Loucy (cell line): ENCODE measurements at regions not wholly inside any gene's neighbourhood (a gene's known extent, or its start where the extent isn't known, plus 50 kb on each side); places are given as distances from the start of the nearest gene placed in this dataset.
"Not testable (repeated sequence)": the region's sequence is repeated elsewhere in the genome, so short reads cannot be mapped to it uniquely, and the experiment has no call there.

Experiments
- H2AFZ ChIP-seq: fragments of 200-600 bp; sonication (generic); 2 replicates; pipeline ENCODE4 v1.6.0; 2016; ENCODE audit warnings: antibody characterized with exemption, mild to moderate bottlenecking, low read length, moderate library complexity
- H3F3A ChIP-seq: fragments of 200-600 bp; 2 replicates; pipeline ENCODE4 v1.6.0; 2016; ENCODE audit warnings: antibody characterized with exemption, low read depth, mild to moderate bottlenecking
- H3K27me3 ChIP-seq: fragments of 200-600 bp; sonication (generic); 2 replicates; pipeline ENCODE4 v1.6.1; 2014; ENCODE audit warnings: low read length, mild to moderate bottlenecking; ENCODE audit not compliant: insufficient read depth, poor library complexity, severe bottlenecking
- H3K36me3 ChIP-seq: fragments of 200-600 bp; sonication (generic); 2 replicates; pipeline ENCODE4 v1.6.1; 2016; ENCODE audit warnings: low read length; ENCODE audit not compliant: insufficient read depth
- H3K4me1 ChIP-seq: fragments of 200-600 bp; sonication (generic); 2 replicates; pipeline ENCODE4 v1.5.1; 2014; ENCODE audit warnings: low read length, mild to moderate bottlenecking; ENCODE audit not compliant: insufficient read depth, poor library complexity, severe bottlenecking
- H3K4me2 ChIP-seq: fragments of 200-600 bp; sonication (generic); 2 replicates; pipeline ENCODE4 v1.6.0; 2014; ENCODE audit warnings: antibody characterized with exemption, low read length, low read depth, mild to moderate bottlenecking; ENCODE audit not compliant: poor library complexity, severe bottlenecking
- H3K4me3 ChIP-seq: fragments of 200-600 bp; sonication (generic); 2 replicates; pipeline ENCODE4 v1.5.1; 2014; ENCODE audit warnings: low read length, mild to moderate bottlenecking, mixed read lengths; ENCODE audit not compliant: poor library complexity, severe bottlenecking
- H3K79me2 ChIP-seq: fragments of 200-600 bp; sonication (generic); 2 replicates; pipeline ENCODE4 v1.6.1; 2014; ENCODE audit warnings: low read length; ENCODE audit not compliant: insufficient read depth
- H3K9ac ChIP-seq: fragments of 200-600 bp; sonication (generic); 2 replicates; pipeline ENCODE4 v1.6.0; 2014; ENCODE audit warnings: mild to moderate bottlenecking, low read depth, low read length, moderate library complexity; ENCODE audit not compliant: poor library complexity, severe bottlenecking
- H3K9me2 ChIP-seq: fragments of 200-600 bp; sonication (generic); replicated peaks from 2 replicates; pipeline ENCODE4 v1.6.1; 2016; ENCODE audit warnings: low read depth, low read length, mixed read lengths
- H3K9me3 ChIP-seq: fragments of 200-600 bp; sonication (generic); 2 replicates; pipeline ENCODE4 v1.6.1; 2014; ENCODE audit warnings: mild to moderate bottlenecking, antibody characterized with exemption, low read length, low read depth; ENCODE audit not compliant: insufficient read depth
- H4K20me1 ChIP-seq: fragments of 200-600 bp; sonication (generic); 2 replicates; pipeline ENCODE4 v1.6.0; 2014; ENCODE audit warnings: antibody characterized with exemption, low read length, mild to moderate bottlenecking; ENCODE audit not compliant: insufficient read depth, poor library complexity, severe bottlenecking
- CTCF ChIP-seq: fragments of 200-600 bp; sonication (generic); conservative IDR thresholded peaks from 2 replicates; pipeline ENCODE4 v1.5.1; 2014; ENCODE audit warnings: mild to moderate bottlenecking, antibody characterized with exemption, low read length
- EZH2phosphoT487 ChIP-seq: fragments of 200-600 bp; IDR thresholded peaks from 2 replicates; pipeline ENCODE4 v1.6.1; 2018; ENCODE audit warnings: antibody characterized with exemption, mild to moderate bottlenecking, moderate library complexity, borderline replicate concordance

DNA sequence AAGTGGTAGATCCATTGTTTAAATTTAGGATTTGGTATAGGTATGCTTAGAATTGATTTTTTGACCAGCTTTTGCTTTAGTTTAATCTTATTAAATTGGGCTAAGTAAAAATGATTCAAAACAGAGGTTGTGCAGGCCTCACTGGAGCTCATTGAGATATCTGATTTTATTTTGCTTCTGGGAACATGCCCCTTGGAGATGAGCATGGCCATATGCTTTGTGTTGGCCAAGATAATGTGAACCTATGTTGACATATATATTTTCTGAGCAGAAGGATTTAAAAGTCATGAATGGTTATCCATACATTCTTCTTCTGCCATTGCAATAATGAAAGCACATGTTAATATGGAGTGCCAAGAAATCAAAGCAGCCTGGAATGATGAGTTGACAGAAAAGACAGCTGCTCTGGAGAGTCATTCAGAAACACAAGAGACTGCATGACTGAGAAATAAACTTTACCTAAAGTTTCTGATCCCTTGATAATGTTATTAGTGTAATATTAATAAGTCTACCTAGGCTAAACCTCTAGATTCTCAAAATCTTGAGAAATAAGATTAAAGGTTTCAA, 489.7 kb upstream of the GNPDA2 start:
- no peaks in the 10 kb centered on the region for H3K27me3 ChIP-seq
- H3K9me2 ChIP-seq, result no peaks in the 10 kb centered on the region
- H3K4me2 ChIP-seq, result no peak overlapping the region
- no peak for TF ChIP-seq EZH2phosphoT487
- no peak overlapping the region for H3K4me3 ChIP-seq
- H2AFZ ChIP-seq, result no peak overlapping the region
- no peaks in the 10 kb centered on the region for H3F3A ChIP-seq
- no peaks in the 10 kb centered on the region for H4K20me1 ChIP-seq
- no peaks in the 10 kb centered on the region; the same call in 1 of the 2 replicates for H3K9me3 ChIP-seq
- H3K9ac ChIP-seq, result no peak overlapping the region
- no peaks in the 10 kb centered on the region for H3K79me2 ChIP-seq
- H3K36me3 ChIP-seq, result no peaks in the 10 kb centered on the region
- no peaks in the 10 kb centered on the region for H3K4me1 ChIP-seq

DNA sequence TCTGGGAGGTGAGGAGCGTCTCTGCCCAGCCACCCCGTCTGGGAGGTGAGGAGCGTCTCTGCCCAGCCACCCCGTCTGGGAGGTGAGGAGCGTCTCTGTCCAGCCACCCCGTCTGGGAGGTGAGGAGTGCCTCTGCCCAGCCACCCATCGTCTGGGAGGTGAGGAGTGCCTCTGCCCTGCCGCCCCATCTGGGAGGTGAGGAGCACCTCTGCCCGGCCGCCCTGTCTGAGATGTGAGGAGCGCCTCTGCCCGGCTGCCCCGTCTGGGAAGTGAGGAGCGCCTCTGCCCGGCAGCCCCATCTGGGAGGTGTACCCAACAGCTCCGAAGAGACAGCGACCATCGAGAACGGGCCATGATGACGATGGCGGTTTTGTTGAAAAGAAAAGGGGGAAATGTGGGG, 482.1 kb upstream of the GNPDA2 start:
- H3K9me3 ChIP-seq, H3K9me2 ChIP-seq, H3K27me3 ChIP-seq, H3F3A ChIP-seq, H4K20me1 ChIP-seq, H2AFZ ChIP-seq, H3K4me2 ChIP-seq, H3K9ac ChIP-seq, H3K4me3 ChIP-seq, H3K79me2 ChIP-seq, H3K4me1 ChIP-seq, H3K36me3 ChIP-seq: not testable (repeated sequence)

DNA sequence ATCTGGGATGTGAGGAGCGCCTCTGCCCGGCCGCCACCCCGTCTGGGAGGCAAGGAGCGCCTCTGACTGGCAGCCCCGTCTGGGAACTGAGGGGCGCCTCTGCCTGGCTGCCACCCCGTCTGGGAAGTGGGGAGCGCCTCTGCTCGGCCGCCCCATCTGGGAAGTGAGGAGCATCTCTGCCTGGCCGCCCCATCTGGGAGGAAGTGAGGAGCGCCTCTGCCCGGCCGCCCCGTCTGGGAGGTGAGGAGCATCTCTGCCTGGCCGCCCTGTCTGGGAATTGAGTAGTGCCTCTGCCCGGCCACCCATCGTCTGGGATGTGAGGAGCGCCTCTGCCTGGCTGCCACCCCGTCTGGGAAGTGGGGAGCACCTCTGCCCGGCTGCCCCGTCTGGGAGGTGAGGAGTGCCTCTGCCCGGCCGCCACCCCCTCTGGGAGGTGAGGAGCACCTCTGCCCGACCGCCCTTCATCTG, 481.5 kb upstream of the GNPDA2 start:
- not testable (repeated sequence) for H3K79me2 ChIP-seq, H3K9me2 ChIP-seq, H2AFZ ChIP-seq, H3K4me3 ChIP-seq, H3K27me3 ChIP-seq, H3F3A ChIP-seq, H4K20me1 ChIP-seq, H3K9ac ChIP-seq, H3K9me3 ChIP-seq, H3K4me2 ChIP-seq, H3K36me3 ChIP-seq, H3K4me1 ChIP-seq

- not testable (repeated sequence) for H3K9ac ChIP-seq, H3K4me3 ChIP-seq, H2AFZ ChIP-seq, H3K4me1 ChIP-seq, H3F3A ChIP-seq, H3K79me2 ChIP-seq, H4K20me1 ChIP-seq, H3K36me3 ChIP-seq, H3K9me3 ChIP-seq, H3K9me2 ChIP-seq, H3K4me2 ChIP-seq, H3K27me3 ChIP-seq
Observed at GRCh38 chr4:45207241-45207863, 481.0 kb upstream of the GNPDA2 start.

DNA sequence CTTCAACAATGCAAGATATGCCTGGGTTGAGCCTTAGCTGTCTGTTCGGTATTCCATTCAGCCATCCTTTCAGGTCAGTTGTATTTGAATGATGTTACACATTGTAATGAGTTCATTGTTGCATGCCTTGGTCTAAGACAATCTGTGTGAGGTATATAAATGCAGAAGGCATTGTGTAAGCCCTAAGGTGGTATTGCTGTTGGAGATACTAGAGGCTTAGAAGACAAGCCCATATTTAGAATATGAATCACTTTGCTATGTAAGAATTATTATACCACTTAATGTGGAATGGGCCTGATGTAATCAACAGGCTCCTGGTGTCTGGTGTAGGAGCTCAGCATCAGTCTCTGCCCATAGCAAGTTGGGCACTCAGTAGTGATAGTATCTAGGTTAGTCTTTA, 473.4 kb upstream of the GNPDA2 start:
- Histone ChIP-seq H3F3A (no peaks in the 10 kb centered on the region), H3K9ac (no peak overlapping the region)

More for the DNA sequence above, 473.4 kb upstream of the GNPDA2 start:
- no peaks in the 10 kb centered on the region for H3K79me2 ChIP-seq
- no peaks in the 10 kb centered on the region for H4K20me1 ChIP-seq
- H3K4me1 ChIP-seq, result no peaks in the 10 kb centered on the region
- no peak overlapping the region for H3K4me3 ChIP-seq
- no peak overlapping the region for H3K4me2 ChIP-seq
- H3K9me2 ChIP-seq, result no peaks in the 10 kb centered on the region
- TF ChIP-seq EZH2phosphoT487, result no peak
- no peak for TF ChIP-seq CTCF
- H3K36me3 ChIP-seq, result no peaks in the 10 kb centered on the region
- no peaks in the 10 kb centered on the region for H3K9me3 ChIP-seq
- H2AFZ ChIP-seq, result no peak overlapping the region
- no peaks in the 10 kb centered on the region for H3K27me3 ChIP-seq
